K562 (cell line): ENCODE measurements at regions not wholly inside any gene's neighbourhood (a gene's known extent, or its start where the extent isn't known, plus 50 kb on each side); places are given as distances from the start of the nearest gene placed in this dataset.

ENCODE experiments used
- ELF1 ChIP-seq: fragments of 200-800 bp; sonication (Bioruptor generic); IDR thresholded peaks from 2 replicates; pipeline ENCODE4 v1.6.1; 2016; ENCODE audit warnings: missing genetic modification characterization, missing compliant biosample characterization
- HDAC2 ChIP-seq: fragments of 450-650 bp; IDR thresholded peaks from 2 replicates; pipeline ENCODE4 v1.6.1; 2016; ENCODE audit warnings: mild to moderate bottlenecking
- HDAC8 ChIP-seq: fragments of 450-650 bp; IDR thresholded peaks from 2 replicates; pipeline ENCODE4 v1.6.1; 2016; ENCODE audit warnings: mild to moderate bottlenecking, missing genetic modification characterization, moderate library complexity, missing compliant biosample characterization
- KDM2B ChIP-seq: fragments of 250-450 bp; sonication (Bioruptor Pico); IDR thresholded peaks from 2 replicates; pipeline ENCODE4 v1.8.0; 2021; ENCODE audit warnings: mild to moderate bottlenecking, moderate library complexity
- MGA ChIP-seq: fragments of 450-650 bp; IDR thresholded peaks from 2 replicates; pipeline ENCODE4 v1.6.1; 2016; ENCODE audit warnings: mild to moderate bottlenecking, moderate library complexity
- NKRF ChIP-seq: fragments of 450-650 bp; IDR thresholded peaks from 2 replicates; pipeline ENCODE4 v1.6.1; 2016; ENCODE audit warnings: borderline replicate concordance
- ZHX1 ChIP-seq: fragments of 150-350 bp; conservative IDR thresholded peaks from 2 replicates; pipeline ENCODE4 v1.6.1; 2014; ENCODE audit warnings: low read length
- ZNF3 ChIP-seq: fragments of 250-450 bp; sonication (Bioruptor Pico); IDR thresholded peaks from 2 replicates; pipeline ENCODE4 v1.5.0; 2021; ENCODE audit warnings: mild to moderate bottlenecking, moderate library complexity

GRCh38 chr18:68454511-68455228, 260.2 kb downstream of the TMX3 start (continued):
- TF ChIP-seq ZHX1 (no peak), HDAC2 (no peak), ZNF3 (CRISPR knock-in tag) (no peak), NKRF (no peak), MGA (no peak), ELF1 (tag) (no peak), HDAC8 (tag) (no peak), KDM2B (CRISPR knock-in tag) (no peak)
